ENCODE measurements at regions not wholly inside any gene's neighbourhood (a gene's known extent, or its start where the extent isn't known, plus 50 kb on each side); places are given as distances from the start of the nearest gene placed in this dataset.

- Histone ChIP-seq H3K9me3 (ENCODE audit: low read length) (no peaks in the 10 kb centered on the region), H3K36me3 (ENCODE audit: insufficient read depth, low read length) (no peaks in the 10 kb centered on the region), H3K4me3 (ENCODE audit: low read depth in 1 of 2, low read length in 2 of 2) (no peak overlapping the region), H3K9ac (ENCODE audit: low read length) (no peak overlapping the region), H3K4me1 (ENCODE audit: insufficient read depth, low read length) (no peaks in the 10 kb centered on the region), H3K27me3 (ENCODE audit: control insufficient read depth in 1 of 2, insufficient read depth in 2 of 2, low read length in 2 of 2) (no peaks in the 10 kb centered on the region), H3K27ac (ENCODE audit: low read depth, low read length) (no peak overlapping the region)
Observed at GRCh38 chr6:6857528-6857927, 250.2 kb upstream of the RREB1 start.

GRCh38 chr6:6858533-6858982 is 249.2 kb upstream of the RREB1 start:
- no peaks in the 10 kb centered on the region for H3K27me3 ChIP-seq (ENCODE audit: control insufficient read depth in 1 of 2, insufficient read depth in 2 of 2, low read length in 2 of 2)
- H3K36me3 ChIP-seq (ENCODE audit: insufficient read depth, low read length), result no peaks in the 10 kb centered on the region
- H3K9ac ChIP-seq (ENCODE audit: low read length), result no peak overlapping the region
- H3K9me3 ChIP-seq (ENCODE audit: low read length), result no peaks in the 10 kb centered on the region
- no peak overlapping the region for H3K4me3 ChIP-seq (ENCODE audit: low read depth in 1 of 2, low read length in 2 of 2)
- H3K27ac ChIP-seq (ENCODE audit: low read depth, low read length), result no peak overlapping the region
- no peaks in the 10 kb centered on the region for H3K4me1 ChIP-seq (ENCODE audit: insufficient read depth, low read length)

- Histone ChIP-seq H3K36me3 (ENCODE audit: insufficient read depth, low read length) (no peaks in the 10 kb centered on the region), H3K4me3 (ENCODE audit: low read depth in 1 of 2, low read length in 2 of 2) (no peak overlapping the region), H3K27ac (ENCODE audit: low read depth, low read length) (no peak overlapping the region), H3K9me3 (ENCODE audit: low read length) (no peaks in the 10 kb centered on the region), H3K4me1 (ENCODE audit: insufficient read depth, low read length) (no peaks in the 10 kb centered on the region), H3K9ac (ENCODE audit: low read length) (no peak overlapping the region), H3K27me3 (ENCODE audit: control insufficient read depth in 1 of 2, insufficient read depth in 2 of 2, low read length in 2 of 2) (no peaks in the 10 kb centered on the region)
Observed at GRCh38 chr6:6859105-6859504, 248.7 kb upstream of the RREB1 start.

- H3K36me3 ChIP-seq (ENCODE audit: insufficient read depth, low read length), result no peaks in the 10 kb centered on the region
- no peaks in the 10 kb centered on the region for H3K4me1 ChIP-seq (ENCODE audit: insufficient read depth, low read length)
- H3K27ac ChIP-seq (ENCODE audit: low read depth, low read length), result no peak overlapping the region
- H3K27me3 ChIP-seq (ENCODE audit: control insufficient read depth in 1 of 2, insufficient read depth in 2 of 2, low read length in 2 of 2), result no peaks in the 10 kb centered on the region
- no peaks in the 10 kb centered on the region for H3K9me3 ChIP-seq (ENCODE audit: low read length)
- no peak overlapping the region for H3K4me3 ChIP-seq (ENCODE audit: low read depth in 1 of 2, low read length in 2 of 2)
- H3K9ac ChIP-seq (ENCODE audit: low read length), result no peak overlapping the region
Observed at GRCh38 chr6:6859722-6860121, 248.0 kb upstream of the RREB1 start.

GRCh38 chr6:6860863-6861262 is 246.9 kb upstream of the RREB1 start:
- Histone ChIP-seq H3K27me3 (ENCODE audit: control insufficient read depth in 1 of 2, insufficient read depth in 2 of 2, low read length in 2 of 2) (no peaks in the 10 kb centered on the region), H3K9ac (ENCODE audit: low read length) (no peak overlapping the region), H3K27ac (ENCODE audit: low read depth, low read length) (no peak overlapping the region), H3K36me3 (ENCODE audit: insufficient read depth, low read length) (no peaks in the 10 kb centered on the region), H3K9me3 (ENCODE audit: low read length) (no peaks in the 10 kb centered on the region), H3K4me1 (ENCODE audit: insufficient read depth, low read length) (no peaks in the 10 kb centered on the region), H3K4me3 (ENCODE audit: low read depth in 1 of 2, low read length in 2 of 2) (no peak overlapping the region)

- no peak overlapping the region for H3K27ac ChIP-seq (ENCODE audit: low read depth, low read length)
- no peaks in the 10 kb centered on the region for H3K4me1 ChIP-seq (ENCODE audit: insufficient read depth, low read length)
- no peaks in the 10 kb centered on the region for H3K9me3 ChIP-seq (ENCODE audit: low read length)
- H3K36me3 ChIP-seq (ENCODE audit: insufficient read depth, low read length), result no peaks in the 10 kb centered on the region
- no peaks in the 10 kb centered on the region for H3K27me3 ChIP-seq (ENCODE audit: control insufficient read depth in 1 of 2, insufficient read depth in 2 of 2, low read length in 2 of 2)
- H3K4me3 ChIP-seq (ENCODE audit: low read depth in 1 of 2, low read length in 2 of 2), result no peak overlapping the region
- no peak overlapping the region for H3K9ac ChIP-seq (ENCODE audit: low read length)
Observed at GRCh38 chr6:6861351-6861894, 246.3 kb upstream of the RREB1 start.

- Histone ChIP-seq H3K9ac (ENCODE audit: low read length) (no peak overlapping the region), H3K27me3 (ENCODE audit: control insufficient read depth in 1 of 2, insufficient read depth in 2 of 2, low read length in 2 of 2) (no peaks in the 10 kb centered on the region), H3K9me3 (ENCODE audit: low read length) (no peaks in the 10 kb centered on the region), H3K36me3 (ENCODE audit: insufficient read depth, low read length) (no peaks in the 10 kb centered on the region), H3K4me1 (ENCODE audit: insufficient read depth, low read length) (no peaks in the 10 kb centered on the region), H3K27ac (ENCODE audit: low read depth, low read length) (no peak overlapping the region), H3K4me3 (ENCODE audit: low read depth in 1 of 2, low read length in 2 of 2) (no peak overlapping the region)
Observed at GRCh38 chr6:6861995-6862394, 245.8 kb upstream of the RREB1 start.

- no peaks in the 10 kb centered on the region for H3K36me3 ChIP-seq (ENCODE audit: insufficient read depth, low read length)
- H3K27ac ChIP-seq (ENCODE audit: low read depth, low read length), result no peak overlapping the region
- no peak overlapping the region for H3K9ac ChIP-seq (ENCODE audit: low read length)
- H3K4me3 ChIP-seq (ENCODE audit: low read depth in 1 of 2, low read length in 2 of 2), result no peak overlapping the region
- no peaks in the 10 kb centered on the region for H3K27me3 ChIP-seq (ENCODE audit: control insufficient read depth in 1 of 2, insufficient read depth in 2 of 2, low read length in 2 of 2)
- no peaks in the 10 kb centered on the region for H3K4me1 ChIP-seq (ENCODE audit: insufficient read depth, low read length)
- H3K9me3 ChIP-seq (ENCODE audit: low read length), result no peaks in the 10 kb centered on the region
Observed at GRCh38 chr6:6863970-6864639, 243.7 kb upstream of the RREB1 start.

- H3K9me3 ChIP-seq (ENCODE audit: low read length), result no peaks in the 10 kb centered on the region
- no peak overlapping the region for H3K27ac ChIP-seq (ENCODE audit: low read depth, low read length)
- no peak overlapping the region for H3K9ac ChIP-seq (ENCODE audit: low read length)
- no peaks in the 10 kb centered on the region for H3K27me3 ChIP-seq (ENCODE audit: control insufficient read depth in 1 of 2, insufficient read depth in 2 of 2, low read length in 2 of 2)
- H3K4me1 ChIP-seq (ENCODE audit: insufficient read depth, low read length), result no peaks in the 10 kb centered on the region
- no peak overlapping the region for H3K4me3 ChIP-seq (ENCODE audit: low read depth in 1 of 2, low read length in 2 of 2)
- no peaks in the 10 kb centered on the region for H3K36me3 ChIP-seq (ENCODE audit: insufficient read depth, low read length)
Observed at GRCh38 chr6:6865611-6866010, 242.2 kb upstream of the RREB1 start.

- no peaks in the 10 kb centered on the region for H3K4me1 ChIP-seq (ENCODE audit: insufficient read depth, low read length)
- no peaks in the 10 kb centered on the region for H3K27me3 ChIP-seq (ENCODE audit: control insufficient read depth in 1 of 2, insufficient read depth in 2 of 2, low read length in 2 of 2)
- no peak overlapping the region for H3K9ac ChIP-seq (ENCODE audit: low read length)
Observed at GRCh38 chr6:6866656-6867403, 240.9 kb upstream of the RREB1 start.

GRCh38 chr6:6867404-6867799 is 240.4 kb upstream of the RREB1 start:
- Histone ChIP-seq H3K27me3 (ENCODE audit: control insufficient read depth in 1 of 2, insufficient read depth in 2 of 2, low read length in 2 of 2) (no peaks in the 10 kb centered on the region), H3K27ac (ENCODE audit: low read depth, low read length) (no peak overlapping the region), H3K4me1 (ENCODE audit: insufficient read depth, low read length) (no peaks in the 10 kb centered on the region), H3K4me3 (ENCODE audit: low read depth in 1 of 2, low read length in 2 of 2) (no peak overlapping the region), H3K36me3 (ENCODE audit: insufficient read depth, low read length) (no peaks in the 10 kb centered on the region), H3K9me3 (ENCODE audit: low read length) (no peaks in the 10 kb centered on the region), H3K9ac (ENCODE audit: low read length) (no peak overlapping the region)

More at GRCh38 chr6:6866656-6867403, 240.9 kb upstream of the RREB1 start:
- Histone ChIP-seq H3K36me3 (ENCODE audit: insufficient read depth, low read length) (no peaks in the 10 kb centered on the region), H3K9me3 (ENCODE audit: low read length) (no peaks in the 10 kb centered on the region), H3K4me3 (ENCODE audit: low read depth in 1 of 2, low read length in 2 of 2) (no peak overlapping the region), H3K27ac (ENCODE audit: low read depth, low read length) (no peak overlapping the region)
